ENCODE measurements at regions not wholly inside any gene's neighbourhood (a gene's known extent, or its start where the extent isn't known, plus 50 kb on each side); places are given as distances from the start of the nearest gene placed in this dataset.
"Not testable (repeated sequence)": the region's sequence is repeated elsewhere in the genome, so short reads cannot be mapped to it uniquely, and the experiment has no call there.

DNA sequence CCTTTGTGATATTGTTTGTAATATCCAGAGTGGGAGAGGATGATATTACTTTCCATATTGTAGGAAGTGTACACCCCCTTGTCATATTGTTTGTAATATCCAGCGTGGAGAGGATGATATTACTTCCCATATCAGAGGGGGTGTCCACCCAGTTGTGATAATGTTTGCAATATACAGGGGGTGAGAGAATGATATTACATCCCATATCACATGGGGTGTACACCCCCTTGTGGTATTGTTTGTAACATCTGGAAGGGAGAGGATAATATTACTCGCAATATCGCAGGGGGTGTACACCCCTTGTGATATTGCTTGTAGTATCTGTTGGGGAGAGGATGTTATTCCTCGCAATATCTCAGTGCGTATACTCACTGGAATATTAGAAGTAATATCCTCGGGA lies 61.5 kb downstream of the PRSS23 start:
- POLR2A ChIA-PET, result no interaction called here
- no peak overlapping the region for H3K27ac Mint-ChIP-seq
- DNase-seq (no peak), ATAC-seq (ENCODE audit: low read depth) (no peak)
- no peak overlapping the region for H3K4me3 Mint-ChIP-seq
- no peaks in the 10 kb centered on the region for H3K9me3 Mint-ChIP-seq
- H3K36me3 Mint-ChIP-seq, result no peaks in the 10 kb centered on the region
- H3K4me1 Mint-ChIP-seq, result no peaks in the 10 kb centered on the region
- H3K27me3 Mint-ChIP-seq, result no peaks in the 10 kb centered on the region

DNA sequence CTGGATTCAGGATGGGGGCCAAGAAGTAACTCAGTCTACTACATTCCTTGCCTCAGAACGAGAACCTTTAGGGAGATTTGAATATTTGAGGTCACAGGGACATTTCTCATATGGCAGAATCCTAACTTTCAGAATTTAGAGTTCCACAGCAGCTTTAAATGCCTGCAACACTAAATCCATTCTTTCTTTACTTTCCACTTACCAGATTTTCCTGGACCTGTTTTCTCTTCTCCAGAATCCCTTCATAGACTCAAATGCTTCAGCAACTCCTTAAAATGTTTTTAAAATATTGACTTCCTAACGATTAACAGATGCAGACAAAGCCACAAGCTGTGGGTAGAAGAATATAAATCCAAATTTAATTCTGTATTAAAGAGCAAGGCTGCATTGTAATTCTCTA lies 63.1 kb downstream of the PRSS23 start:
- H3K4me3 Mint-ChIP-seq, result no peak overlapping the region
- H3K36me3 Mint-ChIP-seq, result no peaks in the 10 kb centered on the region
- DNase-seq (no peak), ATAC-seq (ENCODE audit: low read depth) (no peak)
- H3K9me3 Mint-ChIP-seq, result no peaks in the 10 kb centered on the region
- POLR2A ChIA-PET, result no interaction called here
- no peaks in the 10 kb centered on the region for H3K4me1 Mint-ChIP-seq
- H3K27me3 Mint-ChIP-seq, result no peaks in the 10 kb centered on the region
- no peak overlapping the region for H3K27ac Mint-ChIP-seq

DNA sequence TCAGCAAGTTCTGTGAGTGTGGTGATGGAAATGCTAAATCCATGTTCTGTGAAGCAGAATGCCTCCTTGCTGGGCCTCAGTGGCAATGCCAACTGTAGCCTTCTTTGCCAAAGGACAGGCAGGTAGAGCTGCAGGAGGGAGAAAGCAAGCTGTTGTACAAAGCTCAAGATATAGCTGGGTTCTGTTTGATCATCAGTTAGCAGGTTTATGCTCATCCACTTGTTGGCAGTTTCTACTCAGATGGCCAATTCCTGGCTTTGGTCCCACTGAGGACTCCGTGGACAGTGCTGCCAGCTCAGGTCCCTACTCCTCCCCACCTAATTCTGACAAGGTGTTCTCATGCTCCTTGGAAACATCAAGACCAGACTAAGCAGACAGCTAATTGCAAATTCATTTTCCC lies 65.1 kb downstream of the PRSS23 start:
- H3K27me3 Mint-ChIP-seq, result no peaks in the 10 kb centered on the region
- DNase-seq (no peak), ATAC-seq (ENCODE audit: low read depth) (no peak)
- POLR2A ChIA-PET, result no interaction called here
- H3K27ac Mint-ChIP-seq, result no peak overlapping the region
- no peaks in the 10 kb centered on the region for H3K4me1 Mint-ChIP-seq
- H3K4me3 Mint-ChIP-seq, result no peak overlapping the region
- no peaks in the 10 kb centered on the region for H3K9me3 Mint-ChIP-seq
- no peaks in the 10 kb centered on the region for H3K36me3 Mint-ChIP-seq

DNA sequence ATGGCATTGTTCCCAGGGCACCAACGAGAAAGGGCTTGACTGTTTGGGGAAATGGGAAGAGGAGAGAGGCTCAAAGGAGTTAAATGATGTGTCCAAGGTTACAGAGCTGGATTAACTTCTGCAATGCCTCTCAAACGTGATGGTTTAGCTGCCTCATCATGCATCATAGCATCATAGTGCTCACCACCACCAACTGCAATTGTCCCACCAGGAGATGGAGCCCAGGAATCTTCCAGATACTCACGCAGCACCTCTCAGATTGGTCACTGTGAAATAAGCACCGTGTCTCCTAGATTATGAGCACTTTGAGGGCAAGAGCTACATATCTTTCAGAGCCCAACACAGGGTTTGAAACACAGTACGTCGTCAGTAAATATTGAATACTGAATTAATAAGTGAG lies 69.2 kb downstream of the PRSS23 start:
- ATAC-seq (ENCODE audit: low read depth), result no peak
- H3K4me3 Mint-ChIP-seq, result no peak overlapping the region
- no peaks in the 10 kb centered on the region for H3K9me3 Mint-ChIP-seq
- no peaks in the 10 kb centered on the region for H3K27me3 Mint-ChIP-seq
- H3K27ac Mint-ChIP-seq, result no peak overlapping the region
- DNase-seq, result no peak
- no peaks in the 10 kb centered on the region for H3K36me3 Mint-ChIP-seq
- POLR2A ChIA-PET, result no interaction called here
- H3K4me1 Mint-ChIP-seq, result no peaks in the 10 kb centered on the region

DNA sequence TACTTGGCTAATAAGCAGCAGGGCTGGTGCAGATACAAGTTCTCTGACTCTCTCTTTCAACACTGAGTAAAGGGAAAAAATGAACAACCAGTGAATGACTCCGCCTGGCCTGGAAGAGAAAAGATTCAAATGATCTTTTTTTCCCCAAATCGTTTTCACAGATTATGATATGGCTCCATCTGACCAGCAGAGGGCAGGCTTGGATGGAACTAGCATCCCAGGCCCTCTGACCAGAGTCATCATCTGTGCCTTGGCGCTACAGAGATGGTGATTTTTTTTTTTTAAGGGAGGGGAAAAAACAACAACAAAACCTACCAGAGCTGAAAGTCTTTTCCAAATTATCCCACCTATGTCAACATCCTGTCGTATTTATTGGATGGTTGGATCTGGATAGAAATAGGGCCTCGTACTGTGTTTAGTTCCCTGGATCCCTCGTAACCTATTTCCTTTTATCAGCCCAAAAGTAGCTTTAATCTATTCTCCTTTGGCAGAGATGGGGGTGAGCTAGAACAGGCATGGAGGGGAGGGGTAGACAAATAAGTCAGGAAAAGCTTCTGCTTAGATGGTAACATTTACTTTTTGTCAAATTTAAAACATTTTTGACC lies 69.7 kb downstream of the PRSS23 start:
- DNase-seq (no peak), ATAC-seq (ENCODE audit: low read depth) (peak; percentile 72)
- Mint-ChIP-seq H3K4me1 (no peaks in the 10 kb centered on the region), H3K4me3 (no peak overlapping the region), H3K27me3 (no peaks in the 10 kb centered on the region), H3K36me3 (no peaks in the 10 kb centered on the region), H3K27ac (no peak overlapping the region), H3K9me3 (no peaks in the 10 kb centered on the region)
- POLR2A ChIA-PET, result no interaction called here

DNA sequence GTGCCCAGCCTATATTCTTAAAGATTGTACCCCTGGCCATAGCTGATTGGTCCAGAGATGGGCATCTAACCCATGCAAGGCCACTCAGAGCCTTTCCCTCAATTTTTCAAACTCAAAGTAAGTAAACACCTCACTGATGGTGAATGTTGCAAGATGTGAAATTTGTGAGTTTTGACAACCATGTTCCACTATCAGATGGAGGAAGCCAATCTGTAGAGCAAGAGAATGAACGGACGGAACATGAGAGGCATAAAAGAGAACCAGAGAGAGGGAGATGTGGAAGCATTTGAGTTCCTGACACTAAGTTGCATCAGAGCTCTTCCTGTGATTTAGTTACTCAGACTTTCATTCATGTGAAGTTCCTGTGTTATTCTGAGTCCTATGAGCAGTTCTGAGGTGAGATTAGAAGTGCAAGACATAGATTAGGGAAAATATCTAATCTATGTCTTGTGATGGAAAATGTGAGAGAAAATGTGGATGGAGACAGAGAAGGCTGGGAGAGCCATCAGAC lies 73.3 kb downstream of the PRSS23 start:
- no peak for DNase-seq
- no peaks in the 10 kb centered on the region for H3K4me1 Mint-ChIP-seq
- H3K36me3 Mint-ChIP-seq, result no peaks in the 10 kb centered on the region

DNA sequence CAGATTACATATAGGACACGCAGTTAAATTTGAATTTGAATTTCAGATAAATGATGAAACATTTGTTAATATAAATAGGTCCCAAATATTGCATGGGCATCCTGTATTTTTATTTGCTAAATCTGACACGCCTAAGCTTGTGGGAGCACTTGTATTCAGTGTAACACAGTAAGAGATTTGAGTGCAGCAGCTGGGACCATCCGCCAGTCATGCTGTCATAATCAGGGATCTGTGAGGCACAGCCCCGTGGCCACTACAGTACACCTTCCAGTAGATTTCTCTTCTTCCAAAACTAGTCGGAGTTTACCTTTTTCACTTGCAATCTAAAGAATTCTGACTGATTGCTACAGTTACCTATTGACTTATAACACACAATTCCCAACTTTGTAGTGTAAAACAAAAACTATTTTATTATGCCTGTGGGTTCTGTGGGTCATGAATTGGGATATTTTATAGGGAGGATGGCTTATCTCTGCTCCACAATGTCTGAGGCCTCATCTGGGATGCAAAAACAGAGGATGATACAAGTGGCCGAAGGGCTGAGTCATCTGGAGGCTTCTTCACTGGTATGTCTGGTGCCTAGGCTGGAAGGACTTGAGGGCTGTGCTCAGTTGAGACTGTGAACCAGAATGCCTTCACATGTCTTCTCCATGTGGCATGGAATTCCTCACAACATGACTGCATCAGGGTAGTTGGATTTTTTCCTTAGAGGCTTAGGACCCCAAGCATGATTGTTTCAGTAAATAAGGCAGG lies 74.1 kb downstream of the PRSS23 start:
- Mint-ChIP-seq H3K27ac (no peak overlapping the region), H3K36me3 (no peaks in the 10 kb centered on the region), H3K4me1 (no peaks in the 10 kb centered on the region), H3K4me3 (no peak overlapping the region), H3K9me3 (no peaks in the 10 kb centered on the region), H3K27me3 (peaks cover 5% of the 10 kb centered on the region)
- POLR2A ChIA-PET, result no interaction called here
- no peak for DNase-seq
- no peak for ATAC-seq (ENCODE audit: low read depth)

More for the DNA sequence above, 73.3 kb downstream of the PRSS23 start:
- Mint-ChIP-seq H3K9me3 (no peaks in the 10 kb centered on the region), H3K27me3 (peaks cover 5% of the 10 kb centered on the region), H3K27ac (no peak overlapping the region), H3K4me3 (no peak overlapping the region)
- POLR2A ChIA-PET, result no interaction called here
- ATAC-seq (ENCODE audit: low read depth), result no peak

DNA sequence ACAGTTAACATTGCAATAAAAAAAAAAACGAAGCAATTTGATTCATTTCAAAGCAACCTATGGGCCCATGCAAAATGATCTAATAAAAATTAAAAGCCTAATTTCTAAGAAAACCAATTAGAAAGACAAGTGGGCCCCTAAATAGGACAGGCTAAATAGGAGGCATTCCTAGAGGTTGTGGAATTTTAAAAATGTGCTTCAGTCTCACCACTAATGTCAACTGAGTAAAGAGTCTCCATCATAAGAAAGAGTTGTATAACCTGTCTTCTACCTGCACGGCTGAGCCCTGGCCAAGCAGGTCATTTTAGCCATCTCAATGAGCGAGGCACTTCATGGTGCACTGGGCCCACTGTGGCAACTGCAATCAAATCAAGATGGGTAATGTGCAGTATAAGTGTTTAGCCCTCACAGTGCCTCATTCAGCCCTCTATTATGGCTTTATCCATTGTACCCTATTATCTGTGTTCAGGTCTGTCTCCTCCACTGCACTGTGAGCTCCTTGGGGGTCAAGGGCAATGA lies 76.4 kb downstream of the PRSS23 start:
- Mint-ChIP-seq H3K27ac (no peak overlapping the region), H3K4me1 (no peaks in the 10 kb centered on the region), H3K4me3 (no peak overlapping the region), H3K36me3 (no peaks in the 10 kb centered on the region), H3K9me3 (no peaks in the 10 kb centered on the region), H3K27me3 (peaks cover 5% of the 10 kb centered on the region)
- no peak for ATAC-seq (ENCODE audit: low read depth)
- POLR2A ChIA-PET, result no interaction called here
- no peak for DNase-seq

DNA sequence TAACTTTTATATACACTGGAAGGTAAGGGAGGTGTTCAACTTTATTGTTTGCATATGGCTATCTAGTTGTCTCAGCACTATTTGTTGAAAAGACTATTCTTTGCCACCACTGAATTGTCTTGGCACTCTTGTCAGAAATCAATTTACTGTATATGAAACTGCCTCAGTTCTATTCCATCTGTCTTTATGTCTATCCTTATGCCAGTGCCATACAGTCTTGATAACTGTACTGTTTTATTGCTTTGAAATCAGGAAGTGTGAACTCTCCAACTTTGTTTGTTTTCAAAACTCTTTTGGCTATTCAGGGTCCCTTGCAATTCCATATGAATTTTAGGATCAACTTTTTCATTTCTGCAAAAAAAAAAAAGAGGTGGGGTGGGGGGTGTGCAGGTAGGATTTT lies 77.2 kb downstream of the PRSS23 start:
- no peak for ATAC-seq (ENCODE audit: low read depth)
- Mint-ChIP-seq H3K9me3 (no peaks in the 10 kb centered on the region), H3K36me3 (no peaks in the 10 kb centered on the region), H3K4me1 (no peaks in the 10 kb centered on the region), H3K4me3 (no peak overlapping the region), H3K27ac (no peak overlapping the region), H3K27me3 (peaks cover 5% of the 10 kb centered on the region)
- POLR2A ChIA-PET, result no interaction called here
- DNase-seq, result no peak

DNA sequence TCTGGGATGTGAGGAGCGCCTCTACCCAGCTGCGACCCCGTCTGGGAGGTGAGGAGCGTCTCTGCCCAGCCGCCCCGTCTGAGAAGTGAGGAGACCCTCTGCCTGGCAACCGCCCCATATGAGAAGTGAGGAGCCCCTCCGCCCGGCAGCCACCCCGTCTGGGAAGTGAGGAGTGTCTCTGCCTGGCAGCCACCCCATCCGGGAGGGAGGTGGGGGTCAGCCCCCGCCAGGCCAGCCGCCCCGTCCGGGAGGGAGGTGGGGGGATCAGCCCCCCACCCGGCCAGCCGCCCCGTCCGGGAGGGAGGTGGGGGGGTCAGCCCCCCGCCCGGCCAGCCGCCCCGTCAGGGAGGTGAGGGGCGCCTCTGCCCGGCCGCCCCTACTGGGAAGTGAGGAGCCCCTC lies 76.0 kb downstream of the FZD4 start:
- H3K27me3 Mint-ChIP-seq; POLR2A ChIA-PET; ATAC-seq (ENCODE audit: low read depth); H3K27ac Mint-ChIP-seq; DNase-seq; H3K4me3 Mint-ChIP-seq; H3K9me3 Mint-ChIP-seq; H3K36me3 Mint-ChIP-seq; H3K4me1 Mint-ChIP-seq: not testable (repeated sequence)

DNA sequence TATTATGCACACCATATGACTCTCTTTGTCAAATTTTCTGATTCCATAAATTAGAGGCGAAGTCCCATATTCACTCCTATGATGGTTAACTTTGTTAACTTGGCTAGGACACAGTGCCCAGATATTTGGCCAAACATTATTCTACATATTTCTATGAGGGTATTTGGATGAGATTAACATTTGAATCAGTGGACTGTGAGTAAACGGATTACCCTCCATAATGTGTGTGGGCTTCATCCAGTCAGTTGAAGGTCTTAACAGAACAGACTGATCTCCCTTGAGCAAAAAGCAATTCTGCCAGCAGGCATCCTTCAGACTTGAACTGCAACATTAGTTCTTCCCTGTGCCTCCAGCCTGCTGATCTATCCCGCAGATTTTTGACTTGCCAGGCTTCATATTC lies 69.9 kb downstream of the FZD4 start:
- no peak overlapping the region for H3K27ac Mint-ChIP-seq
- H3K4me1 Mint-ChIP-seq, result no peaks in the 10 kb centered on the region
- H3K9me3 Mint-ChIP-seq, result no peaks in the 10 kb centered on the region
- POLR2A ChIA-PET, result no interaction called here
- ATAC-seq (ENCODE audit: low read depth) (no peak), DNase-seq (no peak)
- H3K4me3 Mint-ChIP-seq, result no peak overlapping the region
- H3K27me3 Mint-ChIP-seq, result peaks cover 6% of the 10 kb centered on the region
- H3K36me3 Mint-ChIP-seq, result no peaks in the 10 kb centered on the region

DNA sequence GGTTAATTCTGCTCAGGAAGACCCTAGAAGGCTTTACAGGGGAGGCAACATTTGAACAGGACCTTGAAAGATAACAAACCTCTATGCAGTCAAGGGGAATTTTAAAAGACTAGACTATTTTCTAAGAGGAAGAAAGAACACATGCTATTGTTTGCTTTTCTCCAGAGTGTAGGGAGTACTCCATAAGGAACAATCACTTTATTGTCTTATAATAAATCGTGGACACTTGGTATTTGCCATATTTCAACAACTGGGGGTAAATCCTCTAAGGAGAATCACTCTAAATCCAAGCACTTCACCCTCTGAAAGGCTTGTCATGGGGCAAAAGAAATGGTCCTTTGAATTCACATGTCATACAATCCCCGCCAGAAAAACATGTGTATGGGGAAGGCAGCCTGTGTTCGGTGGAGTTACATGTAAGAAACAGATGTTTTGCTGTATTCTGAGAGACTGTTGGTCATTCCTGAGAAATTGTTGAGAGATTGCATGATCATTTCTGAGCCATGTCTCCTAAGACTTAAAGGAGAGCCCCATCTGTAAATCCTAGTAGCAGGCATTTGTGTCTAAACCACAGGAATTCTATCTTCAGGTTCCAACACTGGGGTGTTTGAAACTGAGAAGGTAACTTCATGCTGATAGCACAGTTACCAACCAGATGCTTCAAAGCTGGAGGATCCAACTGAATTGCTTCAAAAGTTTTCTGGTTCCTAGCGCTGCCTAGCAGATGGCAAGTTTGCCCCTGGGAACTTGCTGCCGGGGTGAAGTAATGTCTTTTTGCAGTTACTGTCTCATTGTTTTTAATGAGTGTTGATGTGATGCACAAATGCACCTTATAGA lies 66.8 kb downstream of the FZD4 start:
- POLR2A ChIA-PET, result no interaction called here
- no peak overlapping the region for H3K4me3 Mint-ChIP-seq
- ATAC-seq (ENCODE audit: low read depth) (no peak), DNase-seq (no peak)
- H3K4me1 Mint-ChIP-seq, result no peaks in the 10 kb centered on the region
- H3K27me3 Mint-ChIP-seq, result peaks cover 12% of the 10 kb centered on the region
- no peak overlapping the region for H3K27ac Mint-ChIP-seq
- H3K36me3 Mint-ChIP-seq, result no peaks in the 10 kb centered on the region
- no peaks in the 10 kb centered on the region for H3K9me3 Mint-ChIP-seq

DNA sequence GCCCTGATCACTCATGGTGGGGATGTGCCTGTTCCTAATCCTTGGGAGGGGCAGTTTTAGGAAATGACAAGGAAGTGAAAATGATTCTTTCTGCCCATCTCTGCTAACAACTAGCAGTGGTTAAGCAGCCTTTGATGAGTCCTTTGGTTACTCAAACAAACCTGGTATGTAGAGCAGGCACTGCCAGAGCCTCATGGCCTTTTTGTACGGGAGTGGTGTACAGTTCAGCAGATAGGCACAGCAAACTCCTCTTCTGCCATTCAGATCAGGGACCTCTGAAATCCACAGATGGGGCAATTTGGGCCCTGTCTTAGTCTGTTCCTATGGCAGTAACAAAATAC lies 66.2 kb downstream of the FZD4 start:
- no peak for ATAC-seq (ENCODE audit: low read depth)
- peaks cover 13% of the 10 kb centered on the region for H3K27me3 Mint-ChIP-seq
- POLR2A ChIA-PET, result no interaction called here
- no peak overlapping the region for H3K4me3 Mint-ChIP-seq
- H3K36me3 Mint-ChIP-seq, result no peaks in the 10 kb centered on the region
- H3K27ac Mint-ChIP-seq, result no peak overlapping the region
- no peak for DNase-seq
- no peaks in the 10 kb centered on the region for H3K9me3 Mint-ChIP-seq
- no peaks in the 10 kb centered on the region for H3K4me1 Mint-ChIP-seq

DNA sequence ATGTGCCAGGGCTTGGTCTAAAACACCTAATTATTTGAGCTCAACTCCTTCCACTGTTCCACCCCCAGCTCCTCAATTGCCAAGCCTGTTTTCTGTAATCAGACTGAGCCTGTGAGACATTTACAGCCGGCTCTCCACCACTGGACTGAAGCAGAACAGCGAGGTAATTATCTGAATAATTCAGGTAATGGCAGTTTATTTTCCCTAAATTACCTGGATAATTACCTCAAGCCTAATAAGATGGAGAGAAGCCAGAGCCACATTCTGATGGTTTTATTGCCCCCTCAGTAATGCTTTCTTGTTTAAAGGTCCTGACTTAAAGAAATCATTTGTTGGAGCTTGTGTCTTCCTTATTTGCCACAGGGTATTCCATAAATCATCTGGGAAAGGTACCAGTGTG lies 64.2 kb downstream of the FZD4 start:
- DNase-seq, result no peak
- no peak overlapping the region for H3K27ac Mint-ChIP-seq
- no peak overlapping the region for H3K4me3 Mint-ChIP-seq
- H3K9me3 Mint-ChIP-seq, result no peaks in the 10 kb centered on the region
- POLR2A ChIA-PET, result no interaction called here
- no peaks in the 10 kb centered on the region for H3K36me3 Mint-ChIP-seq
- no peaks in the 10 kb centered on the region for H3K4me1 Mint-ChIP-seq
- peaks cover 13% of the 10 kb centered on the region for H3K27me3 Mint-ChIP-seq
- ATAC-seq (ENCODE audit: low read depth), result no peak

All from activated naive CD8-positive, alpha-beta T cell treated with anti-CD3 and anti-CD28 coated beads, Interleukin-2, amount 10 ng/mL, durations not matched to agents 7 days and 5 days (primary cell).